ENCODE measurements at regions not wholly inside any gene's neighbourhood (a gene's known extent, or its start where the extent isn't known, plus 50 kb on each side); places are given as distances from the start of the nearest gene placed in this dataset.

DNA sequence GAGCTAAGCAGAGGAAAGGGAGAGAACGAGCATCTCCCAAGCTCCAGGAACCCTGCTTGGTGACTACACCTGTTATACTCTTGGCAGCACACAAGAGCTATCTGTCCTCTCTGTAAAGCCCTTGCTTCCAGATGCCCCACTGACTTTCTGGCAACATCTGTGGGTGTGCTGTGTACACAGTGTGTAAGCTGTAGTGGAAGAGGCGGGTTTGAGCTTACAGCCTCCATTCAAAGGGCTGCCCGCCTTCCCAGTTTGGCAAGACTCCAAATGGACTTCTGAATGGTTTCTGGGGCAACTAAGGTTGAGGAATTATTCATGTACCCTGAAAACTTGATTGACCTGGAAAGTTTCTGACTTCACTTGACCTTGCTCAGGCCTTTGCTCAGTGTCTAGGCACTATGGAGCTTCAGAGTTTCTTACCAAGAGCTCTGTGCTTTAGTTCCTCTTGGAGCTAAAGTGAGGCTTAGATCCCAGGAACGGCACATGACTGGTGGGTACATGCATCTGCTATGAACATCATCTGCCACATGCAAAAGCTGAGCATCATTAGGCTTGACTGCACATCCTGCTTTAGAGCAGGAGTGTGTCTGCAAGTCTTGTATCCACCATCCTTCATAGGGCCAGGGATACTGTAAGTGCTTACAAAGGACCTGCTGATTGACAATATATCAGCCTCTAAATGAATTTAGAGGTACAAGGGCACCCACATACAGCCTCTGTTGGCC lies 290.9 kb upstream of the SIX2 start:
- no peak for DNase-seq

DNA sequence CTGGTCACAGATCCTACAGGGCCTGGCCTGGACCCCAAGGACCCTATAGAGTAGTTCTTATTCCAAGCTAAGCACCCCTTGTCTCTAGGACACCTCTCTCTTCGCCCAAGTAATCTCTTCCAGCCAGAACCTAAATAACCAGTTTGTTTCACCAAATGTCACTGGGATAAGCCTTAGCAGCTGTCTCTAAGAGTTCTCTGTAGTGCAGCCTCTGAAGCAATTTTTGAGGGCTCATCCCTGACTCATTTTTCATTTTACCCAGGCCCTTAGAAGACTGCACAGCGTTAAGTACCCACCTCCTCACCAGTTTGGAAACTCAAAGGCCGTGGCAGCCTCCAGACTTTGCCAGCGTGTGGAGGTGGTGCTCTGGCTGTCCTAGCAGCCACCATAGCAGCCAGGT lies 290.1 kb upstream of the SIX2 start:
- no peak for DNase-seq

DNA sequence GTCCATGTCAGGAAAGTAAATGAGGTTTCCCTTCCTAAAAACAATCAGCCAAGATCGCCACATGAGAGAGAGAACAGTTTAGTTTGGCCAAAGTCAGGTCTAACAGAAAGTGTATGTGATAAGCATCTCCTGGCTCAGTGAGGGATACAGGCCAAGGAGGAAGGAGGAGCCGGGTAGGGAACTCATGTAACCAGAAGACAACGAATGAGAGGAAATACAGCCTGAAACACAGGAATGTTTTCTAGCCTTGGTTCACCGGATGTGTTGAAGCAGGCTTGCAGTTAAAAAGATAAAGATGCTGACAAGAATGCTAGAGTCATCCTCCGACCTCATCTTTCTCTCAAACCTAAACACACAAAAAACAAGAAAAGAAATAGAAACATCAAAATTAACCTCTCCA lies 283.9 kb upstream of the SIX2 start:
- no peak for DNase-seq

DNA sequence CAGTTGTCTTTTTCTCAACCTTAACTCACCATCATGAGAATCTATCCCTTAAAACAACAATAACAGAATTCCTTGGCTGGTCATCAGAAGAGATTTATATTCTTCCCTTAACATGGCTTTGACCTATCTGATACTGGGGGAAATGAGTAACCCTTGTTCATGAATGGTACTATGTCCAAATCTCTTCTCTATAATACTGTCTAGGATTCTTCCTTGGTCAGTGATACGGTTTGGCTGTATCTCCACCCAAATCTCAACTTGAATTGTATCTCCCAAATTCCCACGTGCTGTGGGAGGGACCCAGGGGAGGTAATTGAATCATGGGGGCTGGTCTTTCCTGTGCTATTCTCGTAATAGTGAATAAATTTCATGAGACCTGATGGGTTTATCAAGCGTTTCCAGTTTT lies 282.0 kb upstream of the SIX2 start:
- DNase-seq, result no peak

DNA sequence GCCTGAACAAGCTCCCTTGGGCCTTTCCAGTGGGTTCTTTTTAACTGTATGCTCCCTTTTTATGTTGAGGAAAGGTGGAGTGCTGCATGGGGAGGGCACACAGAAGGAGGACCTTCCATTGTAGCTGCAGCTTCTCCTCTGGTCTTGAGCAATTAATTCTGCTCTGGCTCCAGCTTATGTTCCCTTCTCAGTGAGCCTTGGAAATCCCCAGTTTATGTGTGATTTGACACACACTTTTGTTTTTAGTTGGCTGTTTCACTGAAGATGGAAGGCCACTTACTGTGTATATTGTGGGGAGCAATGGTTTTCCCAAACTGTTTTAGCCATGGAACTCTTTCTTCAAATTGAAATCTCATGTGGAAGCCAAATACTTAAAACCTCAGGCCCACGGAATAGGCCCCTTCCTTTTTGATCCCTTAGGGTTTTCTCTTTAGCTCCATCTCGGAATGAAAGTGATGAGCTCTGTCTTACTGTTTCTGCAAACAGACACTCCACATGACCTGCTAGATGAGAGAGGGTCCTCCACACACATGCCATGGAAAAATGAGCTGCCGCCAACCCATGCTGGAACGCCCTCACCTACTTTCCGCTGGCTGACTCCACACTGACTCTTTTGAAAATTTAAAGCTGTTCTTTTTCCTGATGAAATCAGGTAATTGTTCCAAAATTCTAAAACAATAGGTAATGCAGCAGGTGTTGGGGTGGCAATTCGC lies 280.9 kb upstream of the SIX2 start:
- no peak for DNase-seq

DNA sequence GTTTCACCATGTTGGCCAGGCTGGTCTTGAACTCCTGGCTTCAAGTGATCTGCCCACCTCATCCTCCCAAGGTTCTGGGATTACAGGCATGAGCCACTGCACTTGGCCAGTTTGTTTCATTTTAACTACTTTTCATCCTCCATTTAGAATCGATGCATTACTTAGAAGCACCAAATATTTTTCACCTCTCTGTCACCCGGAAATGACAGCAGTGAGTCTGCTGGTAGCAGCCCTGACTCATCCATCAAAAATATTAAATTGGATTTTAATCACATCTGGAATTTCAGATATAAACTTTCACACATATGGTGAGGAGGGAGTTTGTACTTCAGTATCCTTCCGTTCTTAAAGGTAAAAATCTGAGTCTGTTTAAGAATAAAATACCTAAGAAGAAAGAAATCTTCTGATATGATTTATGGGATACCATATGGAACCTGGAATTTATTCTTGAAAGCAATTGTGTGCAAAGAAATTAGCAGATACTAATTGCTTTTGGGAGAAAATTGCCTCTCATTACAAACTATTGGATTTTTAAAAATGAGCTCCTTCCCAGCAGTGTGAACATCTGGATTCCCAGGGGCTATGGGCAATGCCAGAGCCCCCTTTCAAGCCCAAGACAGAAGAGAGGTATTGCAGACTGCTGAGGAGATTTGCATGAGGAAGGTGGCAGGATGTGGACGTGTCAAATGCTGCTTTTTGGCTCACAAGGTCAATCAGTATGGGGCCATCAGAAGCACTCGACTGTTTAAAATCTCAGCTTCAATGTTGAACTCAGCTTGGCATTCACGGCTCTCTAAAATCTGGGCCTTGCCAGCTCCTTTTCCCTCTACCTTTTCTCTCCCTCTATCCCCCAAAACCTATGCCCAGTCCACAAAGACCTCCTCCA lies 279.5 kb upstream of the SIX2 start:
- DNase-seq, result no peak

DNA sequence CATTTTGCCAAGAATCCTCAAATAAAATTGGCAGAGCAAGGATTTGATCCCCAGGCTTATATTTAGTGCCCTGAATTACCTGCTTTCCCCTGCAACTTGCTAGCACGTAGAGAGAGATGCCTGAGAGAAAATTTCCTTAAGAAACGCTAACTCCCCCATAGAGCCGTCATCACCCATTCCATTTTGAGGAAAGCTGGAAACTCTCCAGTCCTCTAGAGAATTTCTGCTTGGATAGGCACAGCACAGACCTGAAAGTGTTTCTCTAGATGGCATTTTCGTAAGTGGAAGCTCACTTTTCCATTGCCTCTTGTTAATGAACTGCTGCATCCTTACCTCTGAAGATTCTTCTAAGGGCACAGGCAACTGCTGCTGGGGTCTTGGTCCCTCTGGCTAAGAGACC lies 277.8 kb upstream of the SIX2 start:
- no peak for DNase-seq

DNA sequence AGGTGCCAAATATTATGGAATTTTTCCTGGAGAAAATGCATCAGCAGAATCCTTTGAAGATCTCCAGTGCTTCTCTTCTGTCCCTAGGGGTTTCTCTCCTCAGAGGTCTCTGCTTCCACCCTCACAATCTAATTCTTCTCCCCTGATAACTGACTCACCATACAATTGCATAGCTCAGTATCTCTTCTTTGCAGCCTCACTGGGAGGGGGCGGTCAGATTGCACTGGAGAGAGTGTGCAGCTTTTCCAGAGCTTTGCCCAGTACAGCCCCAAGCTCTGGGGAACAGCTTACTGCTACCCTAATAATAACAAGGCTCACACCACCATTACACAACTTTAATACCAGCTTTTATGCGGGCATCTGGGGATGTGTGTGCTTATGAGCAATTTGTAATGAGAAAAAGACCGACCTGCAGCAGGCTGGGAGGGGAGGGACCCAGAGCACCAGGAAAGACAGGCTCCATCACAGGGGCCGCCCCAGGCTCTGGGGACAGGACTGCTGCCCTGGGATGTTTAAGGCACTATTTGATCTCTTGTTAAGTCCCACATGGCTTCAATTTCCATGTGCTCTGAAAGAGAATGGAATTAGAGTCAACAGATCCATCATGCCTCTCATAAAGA lies 276.6 kb upstream of the SIX2 start:
- DNase-seq, result no peak

DNA sequence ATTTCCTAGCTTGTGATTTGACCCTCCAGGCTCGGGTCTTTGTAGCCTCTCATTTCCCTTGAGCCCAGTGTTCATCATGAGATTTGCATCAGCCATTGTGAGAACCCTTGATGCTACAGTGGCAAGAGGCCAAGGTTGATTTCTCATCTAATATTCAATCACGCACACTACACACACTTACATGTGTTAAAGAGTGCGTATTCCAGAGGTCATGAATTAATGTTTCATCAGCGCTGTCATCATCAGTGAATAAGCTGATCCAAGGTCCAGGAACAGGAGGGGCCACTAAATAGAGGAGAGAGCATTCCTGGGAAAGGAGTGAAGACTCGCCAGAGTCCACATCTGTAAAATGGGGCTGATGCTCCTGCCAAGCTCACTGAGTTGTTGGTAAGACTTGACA lies 276.1 kb upstream of the SIX2 start:
- no peak for DNase-seq

DNA sequence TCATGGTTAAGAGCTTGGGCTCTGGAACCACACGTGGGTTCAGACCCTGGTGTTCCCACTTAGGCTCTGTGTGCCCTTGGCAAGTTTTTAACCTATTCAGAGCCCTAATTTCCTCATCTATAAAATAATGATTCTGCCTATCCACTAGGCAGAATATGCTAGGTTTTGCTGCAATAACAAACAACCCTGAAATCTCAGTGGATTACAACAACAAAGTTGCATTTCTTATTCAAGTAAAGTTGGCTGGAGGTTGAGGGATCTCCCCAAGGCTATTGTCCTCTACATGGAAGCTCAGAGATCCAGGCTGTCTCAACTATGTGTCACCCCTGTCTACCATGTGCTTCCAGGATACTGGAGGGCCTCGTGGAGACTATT lies 275.4 kb upstream of the SIX2 start:
- no peak for DNase-seq

DNA sequence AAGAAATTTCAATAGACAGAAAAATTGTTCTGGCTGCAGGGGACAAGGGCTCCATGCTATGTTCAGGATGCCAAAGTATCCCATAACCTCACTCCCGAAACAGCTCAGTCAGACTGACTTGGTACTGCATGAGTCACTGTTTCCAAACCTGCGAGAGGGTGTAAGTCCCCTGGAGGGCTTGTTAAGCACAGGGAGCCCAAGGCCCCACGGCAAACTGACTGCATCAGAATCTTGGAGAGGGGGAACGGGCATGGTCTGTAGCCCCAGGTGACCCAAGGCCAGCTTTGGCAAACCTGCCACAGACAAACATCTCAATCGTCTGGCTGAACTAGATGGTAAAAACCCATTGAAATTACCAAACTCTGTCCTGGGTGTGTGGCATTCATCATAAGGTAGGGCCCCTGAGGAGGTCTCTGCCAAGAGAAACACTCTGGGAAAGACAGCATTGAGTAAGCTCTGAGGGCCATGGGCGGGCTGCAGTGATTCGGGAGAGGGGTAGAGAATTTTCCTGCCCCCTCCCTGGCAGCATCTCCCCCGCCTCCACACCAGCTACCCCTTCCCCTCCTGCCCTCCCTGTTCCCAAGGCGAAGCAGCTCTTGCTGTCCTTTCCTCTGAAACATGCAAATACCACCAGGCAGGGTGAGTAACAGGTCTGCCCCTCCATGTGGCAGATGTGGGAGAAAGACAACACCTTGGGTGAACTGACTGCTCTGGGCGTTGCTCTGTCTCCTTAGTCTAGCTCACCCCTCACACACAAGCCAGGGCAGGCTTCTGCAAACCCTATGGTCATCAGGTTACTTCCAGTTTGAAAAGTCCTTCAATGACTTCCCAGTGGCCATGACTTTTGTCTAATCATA lies 274.7 kb upstream of the SIX2 start:
- no peak for DNase-seq

DNA sequence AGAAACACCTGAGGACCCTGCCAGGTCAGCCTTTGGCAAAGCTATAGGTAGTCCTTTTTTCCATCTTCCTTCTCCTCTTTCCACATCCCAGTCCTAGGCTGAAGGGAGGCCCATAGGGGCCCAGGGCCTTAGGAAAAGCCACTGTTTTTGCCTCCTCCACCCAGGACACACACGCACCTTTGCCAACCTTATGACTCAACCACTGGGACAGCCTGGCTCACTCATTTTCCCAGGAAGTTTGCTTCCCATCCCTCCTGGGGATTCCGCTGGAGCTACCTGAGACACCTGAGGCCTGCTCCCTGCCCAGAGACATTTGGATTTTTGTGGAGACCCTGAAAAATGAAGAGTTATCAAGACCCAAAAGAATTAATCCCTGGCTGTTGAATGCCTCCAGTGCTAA lies 273.4 kb upstream of the SIX2 start:
- DNase-seq, result no peak

DNA sequence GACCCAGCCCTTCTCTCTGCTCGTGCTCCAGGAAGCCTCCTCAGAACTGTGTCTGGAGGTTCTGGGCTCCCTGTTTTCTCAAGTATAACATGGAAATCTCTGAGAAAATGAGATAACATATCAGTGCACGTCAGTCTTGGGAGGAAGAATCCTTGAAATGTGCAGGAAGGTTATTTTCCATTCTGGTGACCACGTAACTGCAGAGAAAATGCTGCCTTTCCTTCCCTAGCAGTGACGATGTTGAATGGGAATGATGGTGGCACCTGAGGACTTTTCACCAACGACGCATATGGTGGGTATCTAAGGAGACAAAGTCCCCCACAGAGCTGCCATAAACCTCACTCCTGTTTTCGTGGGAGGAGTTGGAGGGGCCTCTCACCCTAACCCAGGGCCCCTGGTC lies 272.1 kb upstream of the SIX2 start:
- no peak for DNase-seq

DNA sequence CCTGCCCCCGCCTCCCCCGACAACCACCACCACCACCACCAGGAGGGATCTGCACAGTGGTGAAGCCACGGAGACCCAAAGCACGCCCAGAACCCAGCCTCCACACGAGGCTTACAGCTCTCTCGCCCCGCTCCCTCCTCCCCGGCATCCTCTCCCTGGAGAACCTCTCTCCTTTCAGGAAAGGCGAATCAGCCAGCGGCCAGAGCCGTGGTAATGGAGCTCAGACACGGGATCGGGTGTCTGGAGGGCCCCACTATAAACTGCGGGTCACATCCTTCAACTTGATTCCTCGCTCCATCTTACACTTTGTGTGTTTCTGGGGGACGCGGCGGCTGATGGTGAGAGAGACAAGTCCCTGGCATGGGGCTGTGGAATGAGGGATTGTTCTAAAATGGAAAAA lies 271.5 kb upstream of the SIX2 start:
- no peak for DNase-seq

DNA sequence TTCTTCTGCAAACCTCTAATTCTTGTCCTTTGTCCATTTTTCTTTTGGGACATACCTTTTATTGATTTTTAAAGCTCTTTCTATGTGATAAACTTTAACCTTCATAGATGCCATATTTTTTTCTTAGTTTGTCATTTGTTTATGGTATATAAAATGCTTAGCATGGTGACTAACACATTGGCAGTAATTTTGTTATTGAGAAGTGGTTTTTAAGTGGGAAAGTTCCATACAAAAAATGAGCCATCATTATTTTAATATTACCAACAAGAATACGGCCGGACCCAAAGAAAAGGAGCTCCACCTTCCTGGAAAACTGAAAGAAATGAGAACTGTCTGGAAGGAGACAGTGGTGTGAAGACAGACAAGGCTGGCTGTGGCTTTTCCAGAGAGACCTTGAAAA lies 270.1 kb upstream of the SIX2 start:
- DNase-seq, result no peak

DNA sequence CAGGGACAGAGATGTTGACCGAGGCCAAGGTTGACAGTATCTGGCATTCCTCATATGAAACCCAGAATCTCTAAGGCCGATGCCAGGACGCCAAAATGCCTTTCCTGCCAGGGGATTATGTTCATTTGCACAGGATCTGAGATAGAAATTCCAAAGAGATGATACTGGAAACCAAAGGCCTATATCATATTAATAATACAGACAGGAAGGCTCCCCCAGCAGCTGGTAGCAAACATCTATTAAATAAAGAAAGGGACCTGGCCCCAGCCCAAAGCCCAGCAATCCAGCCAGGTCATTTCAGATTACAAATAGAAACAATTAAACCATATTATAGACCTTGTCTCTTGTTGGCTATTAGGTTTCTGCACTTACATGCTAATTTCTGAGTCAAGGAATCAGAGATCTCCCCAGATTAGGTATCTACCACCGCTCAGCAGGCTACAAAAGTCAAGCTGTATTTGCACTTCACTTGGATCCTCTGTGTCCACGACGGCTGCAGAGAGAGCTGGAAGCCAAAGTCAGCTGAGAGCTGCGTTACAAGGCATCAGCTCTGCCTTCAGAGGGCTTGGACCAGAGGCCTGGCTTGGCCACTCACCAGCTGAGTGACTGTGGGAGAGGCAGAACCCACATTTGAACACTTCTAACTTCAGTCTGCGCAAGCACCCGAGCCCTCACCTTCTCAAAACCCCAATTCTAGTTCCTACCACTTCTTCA lies 269.3 kb upstream of the SIX2 start:
- DNase-seq, result no peak

DNA sequence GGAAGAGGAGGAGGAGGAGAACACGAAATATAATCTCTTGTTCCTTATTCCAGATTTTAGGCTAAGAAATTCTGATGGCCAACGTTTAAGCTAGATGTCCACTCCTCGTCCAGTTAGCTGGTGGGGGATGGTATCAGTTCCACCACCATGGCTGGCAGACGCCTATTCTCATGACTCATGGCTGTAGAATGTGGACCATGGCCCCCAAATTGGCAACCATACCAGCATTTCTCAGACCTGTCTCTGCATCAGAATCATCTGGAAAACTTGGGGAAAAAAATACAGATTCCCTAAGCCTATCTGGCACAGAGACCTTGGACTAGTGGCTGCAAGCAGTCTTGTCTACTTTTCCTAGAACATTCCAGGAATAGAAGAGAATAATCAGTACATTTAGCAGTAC lies 267.7 kb upstream of the SIX2 start:
- DNase-seq, result no peak

DNA sequence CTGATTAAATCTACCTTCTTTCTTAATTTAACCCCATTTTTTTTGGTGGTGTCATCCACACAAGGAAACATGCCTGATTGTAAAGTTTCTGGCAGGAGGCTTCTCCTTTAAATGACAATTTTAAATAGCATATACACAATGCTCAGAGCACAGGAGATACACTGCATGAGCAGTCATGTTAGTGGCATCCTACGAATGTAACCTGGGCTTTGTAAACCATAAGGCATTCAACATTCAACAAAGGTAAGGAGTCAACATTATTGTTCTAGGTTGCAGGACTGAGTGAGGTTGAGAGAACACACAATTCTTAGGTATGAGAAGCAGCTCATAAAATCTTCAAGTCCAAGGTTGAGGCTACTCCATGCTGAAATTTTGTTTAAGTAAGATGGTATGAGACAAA lies 266.6 kb upstream of the SIX2 start:
- no peak for DNase-seq

DNA sequence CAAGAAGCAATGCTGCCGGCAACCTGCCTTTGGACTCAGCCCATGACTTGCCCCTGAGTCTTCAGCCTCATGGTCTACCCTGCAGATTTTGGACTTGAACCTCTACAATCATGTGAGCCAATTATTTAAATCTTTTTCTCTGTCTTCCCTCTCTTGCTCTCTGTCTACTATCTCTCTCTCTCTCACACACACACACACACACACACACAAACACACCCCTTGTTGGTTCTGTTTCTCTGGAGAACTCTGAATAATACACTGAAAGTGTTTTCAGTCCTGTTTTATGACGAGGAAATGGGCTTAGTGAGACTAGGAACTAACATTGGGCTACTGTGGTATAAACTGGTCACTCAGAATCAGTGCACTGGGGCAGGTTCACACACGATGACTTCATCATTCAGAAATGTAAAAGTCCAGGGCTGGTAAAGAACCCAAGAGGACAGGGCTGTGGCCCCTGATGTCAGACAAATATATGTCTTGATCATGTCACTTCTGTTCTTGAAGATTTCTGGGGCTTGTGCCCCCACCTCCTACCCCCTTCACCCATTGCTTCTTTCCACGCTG lies 266.1 kb upstream of the SIX2 start:
- DNase-seq, result no peak

DNA sequence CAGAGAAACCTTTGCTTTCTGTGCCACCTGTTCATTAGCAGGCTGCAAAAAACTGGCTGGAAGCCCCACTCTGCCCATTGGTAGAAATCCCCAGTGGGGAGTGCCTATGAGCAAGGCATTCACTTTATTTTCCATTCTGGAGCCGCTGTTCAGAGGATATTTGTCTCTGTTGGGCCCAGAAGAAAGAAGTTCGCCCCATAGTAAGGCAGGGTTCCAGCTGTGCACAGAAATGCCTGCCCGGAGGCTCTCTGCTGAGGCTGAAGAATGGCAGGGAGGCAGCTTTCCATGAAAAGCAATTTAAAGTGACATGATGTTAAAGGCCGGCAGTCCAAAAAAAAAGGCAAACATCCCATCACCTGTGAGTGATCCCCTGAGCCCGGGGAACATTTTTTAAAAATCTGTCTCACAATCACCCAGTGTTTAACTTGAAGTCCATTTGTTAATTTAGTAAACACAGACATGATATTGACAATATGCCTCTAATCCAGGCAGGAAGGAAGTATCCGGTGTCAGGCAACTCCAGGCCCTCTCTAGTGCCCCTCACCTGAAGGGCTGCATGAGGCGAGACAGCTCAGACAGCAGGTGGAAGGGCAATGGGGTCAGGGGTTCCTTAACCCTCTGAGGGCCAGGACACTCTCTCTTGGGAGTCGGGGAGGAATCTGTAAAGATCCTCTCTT lies 265.1 kb upstream of the SIX2 start:
- DNase-seq, result no peak
